HG03025 (cell line): ENCODE measurements at regions not wholly inside any gene's neighbourhood (a gene's known extent, or its start where the extent isn't known, plus 50 kb on each side); places are given as distances from the start of the nearest gene placed in this dataset.

Experiments
- ATAC-seq: cut with Tn5 transposase; IDR thresholded peaks from one replicate; pipeline ENCODE4 v1.9.1; 2021; ENCODE audit warnings: mild to moderate bottlenecking, moderate library complexity; ENCODE audit not compliant: unreplicated experiment, low FRiP score

GRCh38 chr6:148074291-148074690 lies 268.3 kb upstream of the SASH1 start:
- no peak for ATAC-seq

GRCh38 chr6:148074738-148075137 lies 267.9 kb upstream of the SASH1 start:
- peak; percentile 69 for ATAC-seq

GRCh38 chr6:148075352-148075751 lies 267.3 kb upstream of the SASH1 start:
- no peak for ATAC-seq

GRCh38 chr6:148076051-148076450 lies 266.6 kb upstream of the SASH1 start:
- no peak for ATAC-seq

- no peak for ATAC-seq
These were observed 262.3 kb upstream of the SASH1 start for GRCh38 chr6:148080315-148080714.

GRCh38 chr6:148081076-148081475 lies 261.6 kb upstream of the SASH1 start:
- ATAC-seq: no peak

GRCh38 chr6:148082044-148082443 lies 260.6 kb upstream of the SASH1 start:
- no peak for ATAC-seq

- ATAC-seq: no peak
These were observed 259.9 kb upstream of the SASH1 start for GRCh38 chr6:148082696-148083095.

GRCh38 chr6:148085631-148086331 lies 256.9 kb upstream of the SASH1 start:
- no peak for ATAC-seq

- no peak for ATAC-seq
These were observed 256.3 kb upstream of the SASH1 start for GRCh38 chr6:148086386-148086785.

- no peak for ATAC-seq
These were observed 255.8 kb upstream of the SASH1 start for GRCh38 chr6:148086843-148087242.

GRCh38 chr6:148087659-148088058 lies 255.0 kb upstream of the SASH1 start:
- no peak for ATAC-seq

GRCh38 chr6:148090326-148090725 lies 252.3 kb upstream of the SASH1 start:
- no peak for ATAC-seq

- ATAC-seq: no peak
These were observed 251.2 kb upstream of the SASH1 start for GRCh38 chr6:148091394-148091793.

GRCh38 chr6:148103436-148103835 lies 239.2 kb upstream of the SASH1 start:
- no peak for ATAC-seq

GRCh38 chr6:148104131-148104530 lies 238.5 kb upstream of the SASH1 start:
- ATAC-seq: no peak

GRCh38 chr6:148105695-148106094 lies 236.9 kb upstream of the SASH1 start:
- no peak for ATAC-seq

GRCh38 chr6:148107911-148108310 lies 234.7 kb upstream of the SASH1 start:
- no peak for ATAC-seq

- no peak for ATAC-seq
These were observed 232.9 kb upstream of the SASH1 start for GRCh38 chr6:148109732-148110131.

GRCh38 chr6:148110925-148111324 lies 231.7 kb upstream of the SASH1 start:
- ATAC-seq: no peak

GRCh38 chr6:148112851-148113319 lies 229.8 kb upstream of the SASH1 start:
- ATAC-seq: no peak

GRCh38 chr6:148116001-148116400 lies 226.6 kb upstream of the SASH1 start:
- no peak for ATAC-seq

- ATAC-seq: no peak
These were observed 224.4 kb upstream of the SASH1 start for GRCh38 chr6:148118244-148118643.
